K562 (cell line): ENCODE measurements at regions not wholly inside any gene's neighbourhood (a gene's known extent, or its start where the extent isn't known, plus 50 kb on each side); places are given as distances from the start of the nearest gene placed in this dataset.

Experiments used
- ATAC-seq: fragments of 200-7000 bp; cut with Tn5 transposase; 3 replicates; pipeline ENCODE4 v1.9.1; 2020; ENCODE audit warnings: moderate library complexity
- BruUV-seq: library from RNA; stranded (reverse); fragments of 400-500 nt; replicated peaks from 2 replicates; lab custom pipeline; 2021; lab: Mats Ljungman, UMichigan
- CTCF ChIA-PET: fragments of 300-600 bp; formaldehyde crosslinking; extraction: SDS; loops from one replicate; lab custom pipeline; 2021; ENCODE audit warnings: low intra/inter-chr PET ratio; lab: Yijun Ruan, JAX
- POLR2A ChIA-PET: fragments of 300-600, 350-650 bp; sonication (Branson Sonifier 250); formaldehyde crosslinking; extraction: SDS; loops from one replicate; lab custom pipeline; 2021; ENCODE audit warnings: antibody characterized with exemption, inconsistent platforms; lab: Yijun Ruan, JAX
- DNase-seq, 4 experiments: peaks; one replicate each; pipeline versions ENCODE4 v3.0.0 to v3.0.0-alpha.2; 2011 to 2018; ENCODE audit warnings: low spot score in 3 of 4, mixed read lengths in 3 of 4; ENCODE audit errors: extremely low read depth in 1 of 4
- FAIRE-seq: peaks from 2 replicates; lab custom pipeline; 2011; peaks lifted over from hg19 to GRCh38; lab: Jason Lieb, UNC
- H2AFZ ChIP-seq: 2 replicates; pipeline ENCODE4 v1.6.0; 2011; ENCODE audit warnings: low read depth, low read length, control low read depth, inconsistent platforms
- H3K27ac ChIP-seq: fragments of 200-600 bp; 3 replicates; pipeline ENCODE4 v1.8.0; 2011; ENCODE audit warnings: low read depth, mild to moderate bottlenecking, control low read depth, inconsistent platforms, low read length, moderate library complexity, mixed read lengths; ENCODE audit errors: extremely low read depth
- H3K27me3 ChIP-seq, 2 experiments: fragments of 300-600 bp in 1 of 2; 2 replicates in 1 of 2; 3 replicates in 1 of 2; pipeline versions ENCODE4 v1.6.0 to v1.8.0; 2011; ENCODE audit warnings: inconsistent platforms in 2 of 2, low read length in 2 of 2, mild to moderate bottlenecking in 1 of 2, mixed read lengths in 1 of 2, moderate library complexity in 1 of 2; ENCODE audit not compliant: control insufficient read depth in 2 of 2, insufficient read depth in 2 of 2
- H3K36me3 ChIP-seq: fragments of 300-600 bp; 3 replicates; pipeline ENCODE4 v1.8.0; 2011; ENCODE audit warnings: mild to moderate bottlenecking, low read length, inconsistent platforms; ENCODE audit not compliant: control insufficient read depth, insufficient read depth
- H3K4me1 ChIP-seq, 2 experiments: fragments of 200-600 bp in 1 of 2; replicated peaks in 1 of 2; 2 replicates in 1 of 2; 3 replicates in 1 of 2; pipeline versions ENCODE4 v1.5.1 to v1.8.0; 2011; ENCODE audit warnings: inconsistent platforms in 2 of 2, low read length in 2 of 2, mild to moderate bottlenecking in 1 of 2, mixed read lengths in 1 of 2, moderate library complexity in 1 of 2; ENCODE audit not compliant: control insufficient read depth in 2 of 2, insufficient read depth in 2 of 2
- H3K4me2 ChIP-seq: 2 replicates; pipeline ENCODE4 v1.6.1; 2011; ENCODE audit warnings: low read length, control low read depth, inconsistent platforms, mixed read lengths; ENCODE audit not compliant: insufficient read depth
- H3K4me3 ChIP-seq: fragments of 200-600 bp; sonication (generic), shearing (Covaris generic); 2 replicates; pipeline ENCODE4 v1.5.1; 2016; ENCODE audit warnings: control low read depth, inconsistent platforms
- H3K79me2 ChIP-seq: fragments of 200-600 bp; 3 replicates; pipeline ENCODE4 v1.8.0; 2011; ENCODE audit warnings: low read length, inconsistent platforms; ENCODE audit not compliant: control insufficient read depth, insufficient read depth
- H3K9ac ChIP-seq, 2 experiments: 2 replicates each; pipeline versions ENCODE4 v1.6.0 to v1.6.1; 2011; ENCODE audit warnings: low read depth in 2 of 2, low read length in 2 of 2, control low read depth in 1 of 2, inconsistent platforms in 1 of 2, mild to moderate bottlenecking in 1 of 2, mixed read lengths in 1 of 2; ENCODE audit not compliant: insufficient read depth in 1 of 2
- H3K9me1 ChIP-seq: one replicate; pipeline ENCODE4 v1.6.0; 2011; ENCODE audit warnings: inconsistent platforms, mild to moderate bottlenecking, low read length, moderate library complexity; ENCODE audit not compliant: control insufficient read depth, insufficient read depth
- H3K9me3 ChIP-seq: replicated peaks from 2 replicates; pipeline ENCODE4 v1.5.1; 2011; ENCODE audit warnings: low read depth, low read length, inconsistent platforms; ENCODE audit not compliant: control insufficient read depth, insufficient read depth
- H4K20me1 ChIP-seq: replicated peaks from 2 replicates; pipeline ENCODE4 v1.6.1; 2011; ENCODE audit warnings: low read length, inconsistent platforms, mixed read lengths; ENCODE audit not compliant: control insufficient read depth, insufficient read depth
- CBFB ChIP-seq: sonication (generic); formaldehyde crosslinking; IDR thresholded peaks from 2 replicates; pipeline ENCODE4 v1.4.0; 2020; ENCODE audit warnings: mild to moderate bottlenecking, missing genetic modification reagents
- CCNT2 ChIP-seq: IDR thresholded peaks from 2 replicates; pipeline ENCODE4 v1.6.1; 2011; ENCODE audit warnings: borderline replicate concordance, low read depth, mild to moderate bottlenecking, moderate library complexity, mixed read lengths, low read length; ENCODE audit not compliant: insufficient read length; ENCODE audit errors: extremely low read depth
- CREBBP ChIP-seq: IDR thresholded peaks from one replicate; pipeline ENCODE4 v1.6.1; 2012; ENCODE audit warnings: low read depth, mild to moderate bottlenecking, control low read depth, inconsistent platforms, low read length
- FOXA3 ChIP-seq, 2 experiments: fragments of 450-650 bp in 1 of 2; sonication (generic) in 1 of 2; formaldehyde crosslinking; IDR thresholded peaks in 1 of 2; conservative IDR thresholded peaks in 1 of 2; 2 replicates each; pipeline versions ENCODE4 v1.4.0 to v1.8.0; 2020 to 2022; ENCODE audit warnings: mild to moderate bottlenecking in 2 of 2, missing genetic modification reagents in 1 of 2
- JUN ChIP-seq, 2 experiments: sonication (generic) in 1 of 2; formaldehyde crosslinking in 1 of 2; IDR thresholded peaks; 2 replicates each; pipeline versions ENCODE4 v1.6.1 to v1.8.0; 2012 to 2022; ENCODE audit warnings: borderline replicate concordance in 2 of 2, mild to moderate bottlenecking in 2 of 2, improper control_type of control experiment in 1 of 2, low read depth in 1 of 2, low read length in 1 of 2, missing genetic modification reagents in 1 of 2
- LEF1 ChIP-seq: fragments of 450-650 bp; IDR thresholded peaks from 2 replicates; pipeline ENCODE4 v1.6.1; 2016; ENCODE audit warnings: mild to moderate bottlenecking
- NONO ChIP-seq, 2 experiments: fragments of 200-400 bp in 1 of 2; fragments of 450-650 bp in 1 of 2; formaldehyde crosslinking in 1 of 2; IDR thresholded peaks; 2 replicates each; pipeline ENCODE4 v1.6.1; 2017; ENCODE audit warnings: low read depth in 2 of 2, mild to moderate bottlenecking in 2 of 2, moderate library complexity in 2 of 2, low read length in 1 of 2
- NR2C1 ChIP-seq, 2 experiments: fragments of 450-650 bp; IDR thresholded peaks; 2 replicates each; pipeline ENCODE4 v1.6.1; 2017; ENCODE audit warnings: mild to moderate bottlenecking in 2 of 2, antibody characterized with exemption in 1 of 2, inconsistent platforms in 1 of 2, missing compliant biosample characterization in 1 of 2, missing genetic modification characterization in 1 of 2
- SMARCC2 ChIP-seq: fragments of 450-650 bp; IDR thresholded peaks from 2 replicates; pipeline ENCODE4 v1.6.1; 2017; ENCODE audit warnings: antibody characterized with exemption, moderate library complexity, mild to moderate bottlenecking, low read depth
- ZFP36 ChIP-seq: fragments of 150-350 bp; IDR thresholded peaks from 2 replicates; pipeline ENCODE4 v1.6.1; 2018; ENCODE audit warnings: low read length, low read depth; ENCODE audit not compliant: partially characterized antibody
- ZKSCAN3 ChIP-seq: fragments of 250-450 bp; sonication (Bioruptor Pico); IDR thresholded peaks from 2 replicates; pipeline ENCODE4 v1.4.0; 2020
- ZNF174 ChIP-seq: fragments of 250-450 bp; sonication (Bioruptor Pico); IDR thresholded peaks from 2 replicates; pipeline ENCODE4 v1.4.0; 2020; ENCODE audit warnings: mild to moderate bottlenecking
- ZNF830 ChIP-seq: fragments of 250-450 bp; sonication (Bioruptor Pico); IDR thresholded peaks from 2 replicates; pipeline ENCODE4 v1.5.0; 2021; ENCODE audit warnings: mild to moderate bottlenecking
- WGBS: fragments of 100-300 bp; shearing (Covaris generic); methylation state at CpG from one replicate; pipeline ENCODE4 v1.1.6; 2016; ENCODE audit warnings: low coverage, mixed read lengths; ENCODE audit not compliant: insufficient coverage; ENCODE audit errors: missing lambda C conversion rate; 5-methylcytosine and 5-hydroxymethylcytosine counted together
- in situ Hi-C: fragments of 300-500 bp; cut with MboI; formaldehyde crosslinking; loops from 4 replicates; pipeline ENCODE4 v1.15.0; 2018; ENCODE audit warnings: inconsistent platforms, mixed read lengths
- intact Hi-C: fragments of 100-400 bp; cut with micrococcal nuclease; formaldehyde crosslinking; loops from 2 replicates; pipeline ENCODE4 v1.14.2; 2022
- TF ChIP-seq, protein P1 (sequence below): fragments of 250-450 bp; sonication (Bioruptor Pico); IDR thresholded peaks from 2 replicates; pipeline ENCODE4 v1.4.0; 2020; ENCODE audit warnings: mild to moderate bottlenecking, moderate library complexity, borderline replicate concordance
- TF ChIP-seq, protein P2 (sequence below): fragments of 250-450 bp; sonication (Bioruptor Pico); IDR thresholded peaks from 2 replicates; pipeline ENCODE4 v1.4.0; 2020; ENCODE audit warnings: borderline replicate concordance
- TF ChIP-seq, protein P3 (sequence below): sonication (generic); formaldehyde crosslinking; IDR thresholded peaks from 2 replicates; pipeline ENCODE4 v1.9.0; 2022; ENCODE audit warnings: mild to moderate bottlenecking, missing genetic modification reagents

DNA sequence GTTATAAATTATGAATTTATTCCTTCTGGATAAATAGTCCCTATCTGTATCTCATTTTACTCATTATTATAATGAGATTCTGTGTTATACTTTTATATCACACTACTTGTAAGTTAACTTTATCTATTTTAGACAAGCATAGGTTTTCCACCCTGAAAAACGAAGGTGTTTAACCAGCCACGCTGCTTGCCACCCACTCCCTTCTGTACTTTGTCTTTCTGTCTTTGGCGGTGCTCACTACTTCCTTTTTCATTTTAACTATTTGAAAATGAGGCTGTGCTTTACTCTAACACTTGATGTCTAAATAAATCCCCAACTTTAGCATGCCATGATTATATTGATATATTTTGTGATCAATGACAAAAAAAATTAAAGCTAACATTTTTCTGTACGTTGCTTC lies 952.9 kb downstream of the DNAJB9 start:
- Histone ChIP-seq H3K4me2 (no peak overlapping the region), H3K4me1 (no peaks in the 10 kb centered on the region), H3K36me3 (no peaks in the 10 kb centered on the region), H3K79me2 (no peaks in the 10 kb centered on the region), H3K9me3 (no peaks in the 10 kb centered on the region), H3K27me3 (no peaks in the 10 kb centered on the region), H4K20me1 (no peaks in the 10 kb centered on the region), H3K9ac (no peak overlapping the region), H3K27ac (no peak overlapping the region), H3K9me1 (no peaks in the 10 kb centered on the region), H2AFZ (no peak overlapping the region), H3K4me3 (no peak overlapping the region)
- POLR2A ChIA-PET = no interaction called here
- no TSS peak for BruUV-seq
- intact Hi-C loops (no loop called here), in situ Hi-C loops (no loop called here)
- ATAC-seq = no peak
- no peak for FAIRE-seq
- WGBS = 0% methylated on average over 4 of the region's 4 CpGs
- no peak for DNase-seq
- no peak for TF ChIP-seq CREBBP
- TF ChIP-seq ZKSCAN3 (CRISPR knock-in tag) = no peak
- no peak for TF ChIP-seq NR2C1 (IDR thresholded peaks at IDR 0.05)
- no peak for TF ChIP-seq NR2C1 (tag; IDR thresholded peaks at IDR 0.05)
- no peak for TF ChIP-seq ZFP36
- no peak for TF ChIP-seq ZNF174 (CRISPR knock-in tag)
- no peak for TF ChIP-seq JUN (IDR thresholded peaks at IDR 0.05; ENCODE audit: borderline replicate concordance, low read depth, low read length)
- TF ChIP-seq JUN (CRISPR knock-in tag; IDR thresholded peaks at IDR 0.05; ENCODE audit: borderline replicate concordance) = no peak
- no peak for TF ChIP-seq CBFB (CRISPR knock-in tag)
- TF ChIP-seq, protein P1, sequence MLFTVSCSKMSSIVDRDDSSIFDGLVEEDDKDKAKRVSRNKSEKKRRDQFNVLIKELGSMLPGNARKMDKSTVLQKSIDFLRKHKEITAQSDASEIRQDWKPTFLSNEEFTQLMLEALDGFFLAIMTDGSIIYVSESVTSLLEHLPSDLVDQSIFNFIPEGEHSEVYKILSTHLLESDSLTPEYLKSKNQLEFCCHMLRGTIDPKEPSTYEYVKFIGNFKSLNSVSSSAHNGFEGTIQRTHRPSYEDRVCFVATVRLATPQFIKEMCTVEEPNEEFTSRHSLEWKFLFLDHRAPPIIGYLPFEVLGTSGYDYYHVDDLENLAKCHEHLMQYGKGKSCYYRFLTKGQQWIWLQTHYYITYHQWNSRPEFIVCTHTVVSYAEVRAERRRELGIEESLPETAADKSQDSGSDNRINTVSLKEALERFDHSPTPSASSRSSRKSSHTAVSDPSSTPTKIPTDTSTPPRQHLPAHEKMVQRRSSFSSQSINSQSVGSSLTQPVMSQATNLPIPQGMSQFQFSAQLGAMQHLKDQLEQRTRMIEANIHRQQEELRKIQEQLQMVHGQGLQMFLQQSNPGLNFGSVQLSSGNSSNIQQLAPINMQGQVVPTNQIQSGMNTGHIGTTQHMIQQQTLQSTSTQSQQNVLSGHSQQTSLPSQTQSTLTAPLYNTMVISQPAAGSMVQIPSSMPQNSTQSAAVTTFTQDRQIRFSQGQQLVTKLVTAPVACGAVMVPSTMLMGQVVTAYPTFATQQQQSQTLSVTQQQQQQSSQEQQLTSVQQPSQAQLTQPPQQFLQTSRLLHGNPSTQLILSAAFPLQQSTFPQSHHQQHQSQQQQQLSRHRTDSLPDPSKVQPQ = no peak
- TF ChIP-seq ZNF830 (CRISPR knock-in tag) = no peak
- no peak for TF ChIP-seq NONO (IDR thresholded peaks at IDR 0.05; ENCODE audit: low read depth in 2 of 2, low read length in 1 of 2)
- TF ChIP-seq, protein P2, sequence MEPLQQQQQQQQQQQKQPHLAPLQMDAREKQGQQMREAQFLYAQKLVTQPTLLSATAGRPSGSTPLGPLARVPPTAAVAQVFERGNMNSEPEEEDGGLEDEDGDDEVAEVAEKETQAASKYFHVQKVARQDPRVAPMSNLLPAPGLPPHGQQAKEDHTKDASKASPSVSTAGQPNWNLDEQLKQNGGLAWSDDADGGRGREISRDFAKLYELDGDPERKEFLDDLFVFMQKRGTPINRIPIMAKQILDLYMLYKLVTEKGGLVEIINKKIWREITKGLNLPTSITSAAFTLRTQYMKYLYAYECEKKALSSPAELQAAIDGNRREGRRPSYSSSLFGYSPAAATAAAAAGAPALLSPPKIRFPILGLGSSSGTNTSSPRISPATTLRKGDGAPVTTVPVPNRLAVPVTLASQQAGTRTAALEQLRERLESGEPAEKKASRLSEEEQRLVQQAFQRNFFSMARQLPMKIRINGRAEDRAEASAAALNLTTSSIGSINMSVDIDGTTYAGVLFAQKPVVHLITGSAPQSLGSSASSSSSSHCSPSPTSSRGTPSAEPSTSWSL = no peak
- TF ChIP-seq CCNT2 = no peak
- no peak for TF ChIP-seq SMARCC2
- TF ChIP-seq FOXA3 (CRISPR knock-in tag; conservative IDR thresholded peaks at IDR 0.05 in 1 of 2, IDR thresholded peaks at IDR 0.05 in 1 of 2) = no peak
- no peak for TF ChIP-seq LEF1
- TF ChIP-seq, protein P3, sequence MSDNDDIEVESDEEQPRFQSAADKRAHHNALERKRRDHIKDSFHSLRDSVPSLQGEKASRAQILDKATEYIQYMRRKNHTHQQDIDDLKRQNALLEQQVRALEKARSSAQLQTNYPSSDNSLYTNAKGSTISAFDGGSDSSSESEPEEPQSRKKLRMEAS (CRISPR knock-in tag) = no peak
- CTCF ChIA-PET = no interaction called here
